Endothelial cell of umbilical vein (primary cell): ENCODE measurements at regions not wholly inside any gene's neighbourhood (a gene's known extent, or its start where the extent isn't known, plus 50 kb on each side); places are given as distances from the start of the nearest gene placed in this dataset.

Experiments used
- BruUV-seq: library from RNA; stranded (reverse); fragments of 400-500 nt; replicated peaks from 2 replicates; lab custom pipeline; 2021; lab: Mats Ljungman, UMichigan
- CTCF ChIA-PET: fragments of 300-600, 350-600 bp; sonication (Branson Sonifier 250); formaldehyde crosslinking; loops from one replicate; lab custom pipeline; 2021; ENCODE audit warnings: antibody characterized with exemption, inconsistent platforms; lab: Charles Lee
- POLR2A ChIA-PET: fragments of 300-600, 350-600 bp; sonication (Branson Sonifier 250); formaldehyde crosslinking; loops from one replicate; lab custom pipeline; 2021; ENCODE audit warnings: antibody characterized with exemption, inconsistent platforms; lab: Charles Lee
- DNase-seq: peaks from one replicate; pipeline ENCODE4 v3.0.0-alpha.2; 2011; ENCODE audit warnings: low read depth, low spot score
- FAIRE-seq: peaks from 2 replicates; lab custom pipeline; 2011; peaks lifted over from hg19 to GRCh38; lab: Jason Lieb, UNC
- H2AFZ ChIP-seq: 2 replicates; pipeline ENCODE4 v1.6.0; 2012; ENCODE audit warnings: low read depth, low read length, control low read depth, inconsistent platforms
- H3K27ac ChIP-seq: 2 replicates; pipeline ENCODE4 v1.5.1; 2011; ENCODE audit warnings: low read depth, mild to moderate bottlenecking, control low read depth, low read length, moderate library complexity; ENCODE audit not compliant: insufficient read depth
- H3K27me3 ChIP-seq, 2 experiments: 2 replicates each; pipeline versions ENCODE4 v1.6.0 to v1.6.1; 2011; ENCODE audit warnings: low read length in 2 of 2, mixed read lengths in 1 of 2; ENCODE audit not compliant: control insufficient read depth in 2 of 2, insufficient read depth in 2 of 2
- H3K36me3 ChIP-seq, 2 experiments: 2 replicates in 1 of 2; 3 replicates in 1 of 2; pipeline ENCODE4 v1.5.1; 2011; ENCODE audit warnings: low read length in 2 of 2, mild to moderate bottlenecking in 1 of 2, moderate library complexity in 1 of 2; ENCODE audit not compliant: control insufficient read depth in 2 of 2, insufficient read depth in 2 of 2; ENCODE audit errors: extremely low read depth in 1 of 2
- H3K4me1 ChIP-seq: 3 replicates; pipeline ENCODE4 v1.5.1; 2011; ENCODE audit warnings: mild to moderate bottlenecking, low read length; ENCODE audit not compliant: control insufficient read depth, insufficient read depth; ENCODE audit errors: extremely low read depth
- H3K4me2 ChIP-seq: 2 replicates; pipeline ENCODE4 v1.6.1; 2011; ENCODE audit warnings: low read length, control low read depth, mixed read lengths; ENCODE audit not compliant: insufficient read depth
- H3K4me3 ChIP-seq, 3 experiments: fragments of 200-600 bp in 1 of 3; sonication (generic), shearing (Covaris generic) in 1 of 3; replicated peaks in 1 of 3; 2 replicates each; pipeline ENCODE4 v1.5.1; 2011 to 2016; ENCODE audit warnings: control low read depth in 3 of 3, low read length in 3 of 3, mild to moderate bottlenecking in 2 of 3, inconsistent platforms in 1 of 3, low read depth in 1 of 3, moderate library complexity in 1 of 3; ENCODE audit not compliant: insufficient read depth in 1 of 3
- H3K79me2 ChIP-seq: 2 replicates; pipeline ENCODE4 v1.6.0; 2012; ENCODE audit warnings: low read length, inconsistent platforms; ENCODE audit not compliant: control insufficient read depth, insufficient read depth
- H3K9ac ChIP-seq: replicated peaks from 2 replicates; pipeline ENCODE3; 2011; ENCODE audit warnings: low read length, control low read depth; ENCODE audit not compliant: insufficient read depth; ENCODE audit errors: extremely low read depth
- H3K9me1 ChIP-seq: replicated peaks from 3 replicates; pipeline ENCODE4 v1.6.0; 2011; ENCODE audit warnings: mild to moderate bottlenecking, low read length; ENCODE audit not compliant: control insufficient read depth, insufficient read depth; ENCODE audit errors: extremely low read depth
- H3K9me3 ChIP-seq: replicated peaks from 2 replicates; pipeline ENCODE4 v1.5.1; 2012; ENCODE audit warnings: low read length, inconsistent platforms; ENCODE audit not compliant: control insufficient read depth, insufficient read depth
- H4K20me1 ChIP-seq: replicated peaks from 2 replicates; pipeline ENCODE3; 2011; ENCODE audit warnings: mild to moderate bottlenecking, low read length; ENCODE audit not compliant: control insufficient read depth, insufficient read depth; ENCODE audit errors: extremely low read depth
- CTCF ChIP-seq, 2 donors: IDR thresholded peaks; 1 replicate in 1 of 2; 2 replicates in 1 of 2; pipeline ENCODE4 v1.5.1; 2011; ENCODE audit warnings: low read length in 2 of 2, mild to moderate bottlenecking in 2 of 2, moderate library complexity in 2 of 2, control low read depth in 1 of 2, inconsistent platforms in 1 of 2, low read depth in 1 of 2; ENCODE audit not compliant: insufficient read depth in 1 of 2; ENCODE audit errors: extremely low read depth in 1 of 2
- EZH2 ChIP-seq: IDR thresholded peaks from 2 replicates; pipeline ENCODE4 v1.6.1; 2012; ENCODE audit warnings: borderline replicate concordance, low read depth, mild to moderate bottlenecking, moderate library complexity, low read length, inconsistent platforms; ENCODE audit not compliant: severe bottlenecking
- FOS ChIP-seq: IDR thresholded peaks from 2 replicates; pipeline ENCODE4 v1.6.1; 2011; ENCODE audit warnings: mild to moderate bottlenecking, low read length, moderate library complexity, borderline replicate concordance; ENCODE audit not compliant: insufficient read depth
- GATA2 ChIP-seq: IDR thresholded peaks from 2 replicates; pipeline ENCODE4 v1.7.0; 2011; ENCODE audit warnings: low read depth, mild to moderate bottlenecking, moderate library complexity, mixed read lengths, low read length; ENCODE audit not compliant: insufficient read length, insufficient read depth
- JUN ChIP-seq: IDR thresholded peaks from 2 replicates; pipeline ENCODE4 v1.6.1; 2011; ENCODE audit warnings: borderline replicate concordance, low read depth; ENCODE audit not compliant: insufficient read length, insufficient read depth
- MAX ChIP-seq: IDR thresholded peaks from 2 replicates; pipeline ENCODE4 v1.6.1; 2011; ENCODE audit not compliant: insufficient read depth, insufficient read length
- MYC ChIP-seq: IDR thresholded peaks from one replicate; pipeline ENCODE4 v1.6.1; 2011; ENCODE audit warnings: mild to moderate bottlenecking, low read depth, low read length
- POLR2A ChIP-seq: IDR thresholded peaks from 2 replicates; pipeline ENCODE4 v1.6.1; 2012; ENCODE audit warnings: low read depth, mild to moderate bottlenecking, control low read depth, low read length
- POLR2AphosphoS5 ChIP-seq: IDR thresholded peaks from 2 replicates; pipeline ENCODE4 v1.6.1; 2012; ENCODE audit warnings: low read depth, mild to moderate bottlenecking, control low read depth, low read length, moderate library complexity; ENCODE audit not compliant: insufficient read depth
- dilution Hi-C: fragments of 300-500 bp; cut with MboI; formaldehyde crosslinking; loops from one replicate; pipeline ENCODE4 v1.15.0; 2019; ENCODE audit warnings: low sequenced_read_pairs; ENCODE audit not compliant: extremely low pct_ligation_motif_present
- intact Hi-C: fragments of 100-400 bp; cut with micrococcal nuclease; formaldehyde crosslinking; loops from one replicate; pipeline ENCODE4 v1.10.0; 2022

- POLR2A ChIA-PET = no interaction called here
- Histone ChIP-seq H3K79me2 (no peaks in the 10 kb centered on the region), H3K4me1 (no peaks in the 10 kb centered on the region), H2AFZ (no peak overlapping the region), H3K4me2 (no peak overlapping the region), H3K9ac (no peak overlapping the region), H3K9me3 (no peaks in the 10 kb centered on the region), H4K20me1 (no peaks in the 10 kb centered on the region), H3K4me3 (no peak overlapping the region), H3K9me1 (no peaks in the 10 kb centered on the region), H3K36me3 (no peaks in the 10 kb centered on the region), H3K27ac (no peak overlapping the region), H3K27me3 (no peaks in the 10 kb centered on the region)
- dilution Hi-C loops = no loop called here
- no TSS peak for BruUV-seq
- CTCF ChIA-PET = no interaction called here
- no peak for TF ChIP-seq JUN
- TF ChIP-seq MAX = no peak
- TF ChIP-seq CTCF (IDR thresholded peaks at IDR 0.05; ENCODE audit: extremely low read depth in 1 of 2, insufficient read depth in 1 of 2, low read depth in 1 of 2, low read length in 2 of 2) = no peak
- TF ChIP-seq POLR2A = no peak
- TF ChIP-seq FOS = no peak
- FAIRE-seq = no peak
- intact Hi-C loops = no loop called here
- DNase-seq = no peak
Observed at GRCh38 chr13:90237852-90238251, 1109.6 kb upstream of the MIR17HG start.

GRCh38 chr13:90238413-90238812 is 1109.1 kb upstream of the MIR17HG start:
- CTCF ChIA-PET = no interaction called here
- no peak for DNase-seq
- Histone ChIP-seq H3K27me3 (no peaks in the 10 kb centered on the region), H3K36me3 (no peaks in the 10 kb centered on the region), H3K27ac (no peak overlapping the region), H3K4me1 (no peaks in the 10 kb centered on the region), H3K4me2 (no peak overlapping the region), H3K9me1 (no peaks in the 10 kb centered on the region), H3K4me3 (no peak overlapping the region), H2AFZ (no peak overlapping the region), H4K20me1 (no peaks in the 10 kb centered on the region), H3K79me2 (no peaks in the 10 kb centered on the region), H3K9ac (no peak overlapping the region), H3K9me3 (no peaks in the 10 kb centered on the region)
- TF ChIP-seq MYC (no peak), JUN (no peak), POLR2AphosphoS5 (no peak), MAX (no peak), GATA2 (no peak), POLR2A (no peak), CTCF (IDR thresholded peaks at IDR 0.05; ENCODE audit: extremely low read depth in 1 of 2, insufficient read depth in 1 of 2, low read depth in 1 of 2, low read length in 2 of 2) (no peak), FOS (no peak), EZH2 (no peak)
- dilution Hi-C loops = no loop called here
- intact Hi-C loops = no loop called here
- POLR2A ChIA-PET = no interaction called here
- FAIRE-seq = no peak
- no TSS peak for BruUV-seq
